GM23338 (cell line): ENCODE measurements at regions not wholly inside any gene's neighbourhood (a gene's known extent, or its start where the extent isn't known, plus 50 kb on each side); places are given as distances from the start of the nearest gene placed in this dataset.

Experiments used
- CTCF ChIP-seq, 2 experiments: fragments of 200-600 bp in 1 of 2; sonication (generic) in 1 of 2; conservative IDR thresholded peaks; 2 replicates each; pipeline versions ENCODE4 v1.5.1 to v1.6.1; 2016 to 2017; ENCODE audit warnings: antibody characterized with exemption in 2 of 2, low read depth in 2 of 2, mild to moderate bottlenecking in 2 of 2, moderate library complexity in 1 of 2
- EZH2 ChIP-seq: fragments of 200-600 bp; sonication (generic); IDR thresholded peaks from one replicate; pipeline ENCODE4 v1.8.0; 2017; ENCODE audit warnings: antibody characterized with exemption, mild to moderate bottlenecking, low read depth; ENCODE audit not compliant: unreplicated experiment
- EZH2phosphoT487 ChIP-seq: fragments of 200-600 bp; sonication (generic); IDR thresholded peaks from one replicate; pipeline ENCODE4 v1.8.1; 2018; ENCODE audit warnings: antibody characterized with exemption; ENCODE audit not compliant: unreplicated experiment
- JUNB ChIP-seq: IDR thresholded peaks from one replicate; pipeline ENCODE4 v1.6.1; 2016; ENCODE audit warnings: antibody characterized with exemption; ENCODE audit not compliant: unreplicated experiment
- POLR2AphosphoS5 ChIP-seq: IDR thresholded peaks from 2 replicates; pipeline ENCODE4 v1.6.1; 2016; ENCODE audit warnings: antibody characterized with exemption, low read depth

GRCh38 chr10:128499486-128499885, 373.3 kb upstream of the MKI67 start:
- no peak for TF ChIP-seq CTCF (conservative IDR thresholded peaks at IDR 0.05; ENCODE audit: low read depth in 2 of 2)
- no peak for TF ChIP-seq EZH2phosphoT487
- TF ChIP-seq EZH2: no peak
- TF ChIP-seq JUNB: no peak
- no peak for TF ChIP-seq POLR2AphosphoS5
